GM23248 (cell line): ENCODE measurements at regions not wholly inside any gene's neighbourhood (a gene's known extent, or its start where the extent isn't known, plus 50 kb on each side); places are given as distances from the start of the nearest gene placed in this dataset.

Source experiments
- EZH2 ChIP-seq: fragments of 200-600 bp; sonication (generic); IDR thresholded peaks from 2 replicates; pipeline ENCODE4 v1.6.1; 2018; ENCODE audit warnings: antibody characterized with exemption, mild to moderate bottlenecking; ENCODE audit not compliant: insufficient read depth, poor library complexity, severe bottlenecking
- EZH2phosphoT487 ChIP-seq: fragments of 200-600 bp; sonication (generic); IDR thresholded peaks from 2 replicates; pipeline ENCODE4 v1.6.1; 2018; ENCODE audit warnings: antibody characterized with exemption, moderate library complexity, mild to moderate bottlenecking, low read depth; ENCODE audit not compliant: insufficient read depth

- TF ChIP-seq EZH2phosphoT487 (no peak), EZH2 (no peak)
Observed at GRCh38 chr3:105970283-105970682, 101.5 kb upstream of the CBLB start.
